AG10803 (cell line): ENCODE measurements at regions not wholly inside any gene's neighbourhood (a gene's known extent, or its start where the extent isn't known, plus 50 kb on each side); places are given as distances from the start of the nearest gene placed in this dataset.
A peak's percentile ranks its signal among the peaks of the same experiment; 100 is the strongest.

Source experiments
- DNase-seq: peaks from one replicate; pipeline ENCODE4 v3.0.0; 2010; ENCODE audit warnings: low read depth
- H3K4me3 ChIP-seq: 2 replicates; pipeline ENCODE4 v1.5.1; 2011; ENCODE audit warnings: mild to moderate bottlenecking, low read length, control low read depth
- TF ChIP-seq, protein P1 (sequence below): conservative IDR thresholded peaks from 2 replicates; pipeline ENCODE4 v1.5.1; 2011; ENCODE audit warnings: mild to moderate bottlenecking, low read length, control low read depth, inconsistent platforms

GRCh38 chr1:101547357-101547756 lies 310.5 kb downstream of the S1PR1 start:
- no peak for DNase-seq
- no peak overlapping the region for H3K4me3 ChIP-seq
- TF ChIP-seq, protein P1, sequence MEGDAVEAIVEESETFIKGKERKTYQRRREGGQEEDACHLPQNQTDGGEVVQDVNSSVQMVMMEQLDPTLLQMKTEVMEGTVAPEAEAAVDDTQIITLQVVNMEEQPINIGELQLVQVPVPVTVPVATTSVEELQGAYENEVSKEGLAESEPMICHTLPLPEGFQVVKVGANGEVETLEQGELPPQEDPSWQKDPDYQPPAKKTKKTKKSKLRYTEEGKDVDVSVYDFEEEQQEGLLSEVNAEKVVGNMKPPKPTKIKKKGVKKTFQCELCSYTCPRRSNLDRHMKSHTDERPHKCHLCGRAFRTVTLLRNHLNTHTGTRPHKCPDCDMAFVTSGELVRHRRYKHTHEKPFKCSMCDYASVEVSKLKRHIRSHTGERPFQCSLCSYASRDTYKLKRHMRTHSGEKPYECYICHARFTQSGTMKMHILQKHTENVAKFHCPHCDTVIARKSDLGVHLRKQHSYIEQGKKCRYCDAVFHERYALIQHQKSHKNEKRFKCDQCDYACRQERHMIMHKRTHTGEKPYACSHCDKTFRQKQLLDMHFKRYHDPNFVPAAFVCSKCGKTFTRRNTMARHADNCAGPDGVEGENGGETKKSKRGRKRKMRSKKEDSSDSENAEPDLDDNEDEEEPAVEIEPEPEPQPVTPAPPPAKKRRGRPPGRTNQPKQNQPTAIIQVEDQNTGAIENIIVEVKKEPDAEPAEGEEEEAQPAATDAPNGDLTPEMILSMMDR: no peak

GRCh38 chr1:101548376-101548775 lies 311.6 kb downstream of the S1PR1 start:
- TF ChIP-seq, protein P1: no peak
- H3K4me3 ChIP-seq: no peak overlapping the region
- no peak for DNase-seq

GRCh38 chr1:101550581-101550980 lies 313.8 kb downstream of the S1PR1 start:
- H3K4me3 ChIP-seq: no peak overlapping the region
- TF ChIP-seq, protein P1: no peak
- DNase-seq: no peak

- no peak for DNase-seq
- TF ChIP-seq, protein P1: no peak
- no peak overlapping the region for H3K4me3 ChIP-seq
These were observed 330.2 kb downstream of the S1PR1 start for GRCh38 chr1:101566883-101567538.

DNA sequence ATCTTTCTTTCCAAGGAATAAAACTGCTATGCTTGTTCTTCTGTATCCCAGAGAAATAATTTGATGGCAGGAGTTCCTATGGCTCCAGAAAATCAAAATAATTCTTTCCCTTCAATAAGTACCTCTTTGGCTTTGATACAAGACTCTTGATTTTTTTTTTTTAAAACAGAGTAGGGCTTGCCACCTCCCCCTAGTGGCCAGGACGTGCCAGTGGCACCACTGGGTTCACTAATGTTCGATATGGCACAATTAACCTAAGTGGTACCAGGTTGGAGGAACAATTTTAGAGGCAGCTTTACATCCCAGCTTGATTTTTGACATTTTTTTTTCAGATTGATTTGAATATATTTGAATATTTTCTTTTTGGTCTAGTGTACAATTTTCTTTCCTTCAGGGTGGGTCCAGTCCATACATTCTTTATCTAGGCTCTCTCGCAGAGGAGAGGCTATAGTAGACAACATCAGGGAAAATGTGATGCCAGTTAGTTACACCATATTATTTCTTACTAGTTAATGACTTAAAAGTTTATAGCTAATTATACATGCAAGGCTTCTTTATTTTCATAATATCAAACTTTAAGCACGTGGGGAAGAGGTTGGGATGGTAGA lies 330.9 kb downstream of the S1PR1 start:
- TF ChIP-seq, protein P1: peak; percentile 91
- no peak overlapping the region for H3K4me3 ChIP-seq
- DNase-seq: peak; percentile 31

DNA sequence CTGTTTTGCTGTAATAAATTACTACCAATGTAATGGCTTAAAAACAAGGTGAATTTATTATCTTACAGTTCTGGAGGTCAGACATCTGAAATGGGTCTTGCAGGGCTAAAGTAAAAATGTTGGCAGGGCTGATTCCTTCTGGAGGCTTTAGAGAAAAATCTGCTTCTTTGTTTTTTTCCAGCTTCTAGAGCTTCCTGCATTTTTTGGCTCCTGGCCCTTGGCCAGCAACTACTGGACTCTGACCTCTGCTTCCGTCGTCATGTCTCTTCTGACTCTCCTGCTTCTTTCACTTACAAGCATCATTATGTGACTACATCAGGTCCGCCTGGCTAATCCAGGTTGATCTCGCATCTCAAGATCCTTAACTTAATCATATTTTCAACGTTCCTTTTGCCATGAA lies 350.9 kb downstream of the S1PR1 start:
- TF ChIP-seq, protein P1: no peak
- H3K4me3 ChIP-seq: no peak overlapping the region
- no peak for DNase-seq

DNA sequence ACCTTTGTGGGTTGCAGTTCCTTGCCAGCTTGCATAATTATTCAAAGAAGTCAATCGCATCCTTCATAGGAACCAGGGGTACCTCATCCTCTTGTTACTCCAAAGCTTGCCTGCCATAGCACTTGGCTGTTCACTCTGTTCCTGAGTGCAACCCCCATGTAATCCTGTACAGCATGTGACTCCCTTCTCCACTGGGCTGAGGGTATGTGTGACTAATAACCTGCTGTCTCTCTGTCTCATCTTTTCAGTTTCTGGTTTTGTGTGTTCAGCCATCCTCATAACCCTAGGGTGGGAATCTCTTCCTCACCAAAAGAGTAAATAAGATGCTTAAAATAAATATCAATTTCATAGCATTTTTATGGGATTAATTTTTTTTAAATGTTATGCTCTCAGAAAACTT lies 351.9 kb downstream of the S1PR1 start:
- no peak overlapping the region for H3K4me3 ChIP-seq
- DNase-seq: no peak
- TF ChIP-seq, protein P1: no peak
